ENCODE measurements at regions not wholly inside any gene's neighbourhood (a gene's known extent, or its start where the extent isn't known, plus 50 kb on each side); places are given as distances from the start of the nearest gene placed in this dataset.

- TF ChIP-seq HDGF (IDR thresholded peaks at IDR 0.05; ENCODE audit: borderline replicate concordance) = no peak
- TF ChIP-seq LEF1 (IDR thresholded peaks at IDR 0.05; ENCODE audit: borderline replicate concordance) = no peak
- TF ChIP-seq ARNT (IDR thresholded peaks at IDR 0.05) = no peak
- no peak for TF ChIP-seq ELF4 (IDR thresholded peaks at IDR 0.05)
- no peak for TF ChIP-seq NFRKB (IDR thresholded peaks at IDR 0.05)
- TF ChIP-seq ZNF384 (IDR thresholded peaks at IDR 0.05) = no peak
- no peak for TF ChIP-seq PKNOX1 (IDR thresholded peaks at IDR 0.05)
- no peak for TF ChIP-seq BHLHE40 (IDR thresholded peaks at IDR 0.05; ENCODE audit: borderline replicate concordance)
- POLR2A ChIA-PET = no interaction called here
- DNase-seq (ENCODE audit: extremely low spot score) = no peak
- CTCF ChIA-PET = no interaction called here
Observed at GRCh38 chr7:22663721-22664120, 63.3 kb upstream of the IL6 start.

- TF ChIP-seq CTBP1 (IDR thresholded peaks at IDR 0.05; ENCODE audit: borderline replicate concordance) = no peak
- TF ChIP-seq FOXA1 (IDR thresholded peaks at IDR 0.05) = no peak
- no peak for TF ChIP-seq TARDBP (IDR thresholded peaks at IDR 0.05)
- DNase-seq (ENCODE audit: extremely low spot score) = no peak
- CTCF ChIA-PET = no interaction called here
- POLR2A ChIA-PET = no interaction called here
Observed at GRCh38 chr7:22663357-22663718, 63.7 kb upstream of the IL6 start.

GRCh38 chr7:22662556-22663356, 64.2 kb upstream of the IL6 start:
- DNase-seq (ENCODE audit: extremely low spot score) = no peak
- TF ChIP-seq CTBP1 (IDR thresholded peaks at IDR 0.05; ENCODE audit: borderline replicate concordance) (no peak), ZNF384 (IDR thresholded peaks at IDR 0.05) (no peak), PKNOX1 (IDR thresholded peaks at IDR 0.05) (no peak), NFRKB (IDR thresholded peaks at IDR 0.05) (no peak), SP1 (IDR thresholded peaks at IDR 0.05) (no peak), LEF1 (IDR thresholded peaks at IDR 0.05; ENCODE audit: borderline replicate concordance) (no peak), FOXK2 (IDR thresholded peaks at IDR 0.05) (no peak), ELF4 (IDR thresholded peaks at IDR 0.05) (no peak), ARNT (IDR thresholded peaks at IDR 0.05) (no peak), FOXM1 (IDR thresholded peaks at IDR 0.05; ENCODE audit: borderline replicate concordance) (no peak), BHLHE40 (IDR thresholded peaks at IDR 0.05; ENCODE audit: borderline replicate concordance) (no peak)
- POLR2A ChIA-PET = no interaction called here
- CTCF ChIA-PET = no interaction called here

- no peak for DNase-seq (ENCODE audit: extremely low spot score)
- POLR2A ChIA-PET = no interaction called here
- TF ChIP-seq FOXA1 (IDR thresholded peaks at IDR 0.05) (no peak), HDGF (IDR thresholded peaks at IDR 0.05; ENCODE audit: borderline replicate concordance) (no peak), ZNF384 (IDR thresholded peaks at IDR 0.05) (no peak), ARNT (IDR thresholded peaks at IDR 0.05) (no peak), TARDBP (IDR thresholded peaks at IDR 0.05) (no peak), FOXM1 (IDR thresholded peaks at IDR 0.05; ENCODE audit: borderline replicate concordance) (no peak), SP1 (IDR thresholded peaks at IDR 0.05) (no peak), ELF4 (IDR thresholded peaks at IDR 0.05) (no peak), SUZ12 (IDR thresholded peaks at IDR 0.05) (no peak), CTBP1 (IDR thresholded peaks at IDR 0.05; ENCODE audit: borderline replicate concordance) (no peak), FOXK2 (IDR thresholded peaks at IDR 0.05) (no peak), NFRKB (IDR thresholded peaks at IDR 0.05) (no peak), LEF1 (IDR thresholded peaks at IDR 0.05; ENCODE audit: borderline replicate concordance) (no peak), PKNOX1 (IDR thresholded peaks at IDR 0.05) (no peak)
- CTCF ChIA-PET = no interaction called here
Observed at GRCh38 chr7:22662036-22662435, 65.0 kb upstream of the IL6 start.

GRCh38 chr7:22660732-22661131, 66.3 kb upstream of the IL6 start:
- ChIA-PET CTCF (interaction anchor here (0.7 to 1.0 kb wide), 2 partner anchors 9 to 32 kb away, joined by 3 read pairs; no protein-coding TSS in a partner anchor), POLR2A (no interaction called here)
- peak; percentile 35 for DNase-seq (ENCODE audit: extremely low spot score)
- TF ChIP-seq ARNT (IDR thresholded peaks at IDR 0.05) = no peak
- no peak for TF ChIP-seq FOXM1 (IDR thresholded peaks at IDR 0.05; ENCODE audit: borderline replicate concordance)
- TF ChIP-seq FOXA1 (IDR thresholded peaks at IDR 0.05) = no peak
- TF ChIP-seq FOXK2 (IDR thresholded peaks at IDR 0.05) = no peak
- no peak for TF ChIP-seq L3MBTL2 (conservative IDR thresholded peaks at IDR 0.05)
- TF ChIP-seq LEF1 (IDR thresholded peaks at IDR 0.05; ENCODE audit: borderline replicate concordance) = no peak
- no peak for TF ChIP-seq TARDBP (IDR thresholded peaks at IDR 0.05)
- TF ChIP-seq PKNOX1 (IDR thresholded peaks at IDR 0.05) = no peak

GRCh38 chr7:22660293-22660692, 66.7 kb upstream of the IL6 start:
- DNase-seq (ENCODE audit: extremely low spot score) = no peak
- CTCF ChIA-PET = interaction anchor here (1.0 kb wide), 1 partner anchor 32 kb away, joined by 3 read pairs; no protein-coding TSS in a partner anchor
- POLR2A ChIA-PET = no interaction called here
- TF ChIP-seq BHLHE40 (IDR thresholded peaks at IDR 0.05; ENCODE audit: borderline replicate concordance) (no peak), FOXM1 (IDR thresholded peaks at IDR 0.05; ENCODE audit: borderline replicate concordance) (no peak)

All from HEK293T (cell line).